Esophagus squamous epithelium (tissue), 4 donors: ENCODE measurements at regions not wholly inside any gene's neighbourhood (a gene's known extent, or its start where the extent isn't known, plus 50 kb on each side); places are given as distances from the start of the nearest gene placed in this dataset.
"Not testable (repeated sequence)": the region's sequence is repeated elsewhere in the genome, so short reads cannot be mapped to it uniquely, and the experiment has no call there.

ENCODE experiments used
- POLR2A ChIP-seq, 4 donors: fragments of 450-650 bp; IDR thresholded peaks; one replicate each; pipeline ENCODE4 v1.6.1; 2017; ENCODE audit warnings: antibody characterized with exemption in 4 of 4, mild to moderate bottlenecking in 4 of 4, moderate library complexity in 3 of 4
- TF ChIP-seq, protein P1 (sequence below), 6 experiments: fragments of 450-650 bp in 4 of 6; fragments of 200-600 bp in 2 of 6; sonication (generic) in 2 of 6; IDR thresholded peaks; one replicate each; pipeline ENCODE4 v1.5.1; 2016 to 2019; ENCODE audit warnings: antibody characterized with exemption in 6 of 6, mild to moderate bottlenecking in 4 of 6, moderate library complexity in 4 of 6

DNA sequence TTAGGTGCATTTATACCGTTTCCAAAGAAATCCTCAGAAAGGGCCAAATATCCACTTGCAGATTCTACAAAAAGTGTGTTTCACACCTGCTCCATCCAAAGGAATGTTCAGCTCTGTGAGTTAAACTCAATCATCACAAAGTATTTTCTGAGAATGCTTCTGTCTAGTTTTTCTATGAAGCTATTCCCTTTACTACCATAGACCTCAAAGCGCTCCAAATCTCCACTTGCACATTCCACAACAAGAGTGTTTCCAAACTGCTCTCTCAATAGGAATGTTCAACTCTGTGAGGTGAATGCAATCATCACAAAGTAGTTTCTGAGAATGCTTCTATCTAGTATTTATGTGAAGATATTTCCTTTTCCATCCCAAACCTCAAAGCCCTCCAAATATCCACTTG lies 412.7 kb upstream of the WSB1 start:
- TF ChIP-seq, protein P1, sequence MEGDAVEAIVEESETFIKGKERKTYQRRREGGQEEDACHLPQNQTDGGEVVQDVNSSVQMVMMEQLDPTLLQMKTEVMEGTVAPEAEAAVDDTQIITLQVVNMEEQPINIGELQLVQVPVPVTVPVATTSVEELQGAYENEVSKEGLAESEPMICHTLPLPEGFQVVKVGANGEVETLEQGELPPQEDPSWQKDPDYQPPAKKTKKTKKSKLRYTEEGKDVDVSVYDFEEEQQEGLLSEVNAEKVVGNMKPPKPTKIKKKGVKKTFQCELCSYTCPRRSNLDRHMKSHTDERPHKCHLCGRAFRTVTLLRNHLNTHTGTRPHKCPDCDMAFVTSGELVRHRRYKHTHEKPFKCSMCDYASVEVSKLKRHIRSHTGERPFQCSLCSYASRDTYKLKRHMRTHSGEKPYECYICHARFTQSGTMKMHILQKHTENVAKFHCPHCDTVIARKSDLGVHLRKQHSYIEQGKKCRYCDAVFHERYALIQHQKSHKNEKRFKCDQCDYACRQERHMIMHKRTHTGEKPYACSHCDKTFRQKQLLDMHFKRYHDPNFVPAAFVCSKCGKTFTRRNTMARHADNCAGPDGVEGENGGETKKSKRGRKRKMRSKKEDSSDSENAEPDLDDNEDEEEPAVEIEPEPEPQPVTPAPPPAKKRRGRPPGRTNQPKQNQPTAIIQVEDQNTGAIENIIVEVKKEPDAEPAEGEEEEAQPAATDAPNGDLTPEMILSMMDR (IDR thresholded peaks at IDR 0.05): not testable (repeated sequence)
- TF ChIP-seq POLR2A (IDR thresholded peaks at IDR 0.05): peak in 1 of 4 donors; percentile 96
